ENCODE measurements at regions not wholly inside any gene's neighbourhood (a gene's known extent, or its start where the extent isn't known, plus 50 kb on each side); places are given as distances from the start of the nearest gene placed in this dataset.
A peak's percentile ranks its signal among the peaks of the same experiment; 100 is the strongest.
"Not testable (repeated sequence)": the region's sequence is repeated elsewhere in the genome, so short reads cannot be mapped to it uniquely, and the experiment has no call there.

DNA sequence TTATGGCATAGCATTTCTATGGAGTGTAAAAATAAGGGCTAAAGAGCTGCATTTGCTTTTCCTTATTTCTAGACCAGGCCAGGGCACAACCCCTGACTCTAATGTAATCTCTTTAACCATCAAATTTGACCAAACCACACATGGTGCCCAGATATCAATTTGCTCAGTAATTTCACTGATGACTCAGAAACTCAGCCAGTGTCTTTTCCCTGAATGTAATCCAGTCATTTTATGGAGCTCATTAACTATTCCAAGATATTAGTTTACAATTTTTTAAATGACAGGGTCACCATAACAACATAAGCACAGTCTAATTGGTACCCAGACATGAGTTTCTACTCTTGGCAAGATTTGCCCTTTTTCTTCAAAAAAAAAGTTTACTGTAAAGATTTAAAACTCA is 270.8 kb upstream of the AGAP1 start:
- DNase-seq, result no peak

DNA sequence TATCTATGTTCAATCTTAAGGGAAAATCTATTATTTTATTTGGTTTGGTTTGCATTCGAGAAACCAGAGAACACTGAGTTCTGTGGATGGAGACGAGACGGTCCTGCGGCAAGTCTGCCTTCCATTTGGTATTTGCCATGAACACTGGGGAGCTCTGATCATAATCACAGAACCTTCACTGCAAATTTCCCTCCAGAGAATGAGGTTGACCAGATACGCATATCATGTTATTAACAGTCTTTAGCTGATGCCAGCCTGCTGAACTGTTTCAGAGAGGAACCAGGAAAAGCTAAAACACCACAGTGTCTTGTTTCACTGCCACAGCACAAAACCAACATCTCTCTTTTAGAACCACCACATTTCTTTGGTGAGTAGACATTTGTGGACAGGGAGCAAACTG is 269.4 kb upstream of the AGAP1 start:
- no peak for DNase-seq

DNA sequence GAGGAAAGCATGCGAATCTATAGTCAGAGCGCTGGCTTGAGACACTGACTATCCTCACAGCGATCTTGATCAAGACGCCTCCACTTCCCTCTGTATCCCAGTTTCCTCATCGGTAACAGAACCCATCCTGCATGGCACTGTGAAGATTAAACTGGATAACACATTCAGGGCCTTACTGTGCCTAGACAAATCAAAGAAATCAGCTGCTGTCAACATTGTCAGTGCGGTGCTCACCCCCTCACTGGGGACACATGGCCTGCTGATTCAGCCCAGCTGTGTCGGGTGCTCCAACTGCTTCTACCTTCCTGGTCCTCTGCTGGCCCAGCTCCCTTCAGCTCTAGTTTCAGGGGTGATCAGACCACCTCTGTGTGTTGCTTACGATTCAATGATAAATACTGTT is 268.6 kb upstream of the AGAP1 start:
- no peak for DNase-seq

DNA sequence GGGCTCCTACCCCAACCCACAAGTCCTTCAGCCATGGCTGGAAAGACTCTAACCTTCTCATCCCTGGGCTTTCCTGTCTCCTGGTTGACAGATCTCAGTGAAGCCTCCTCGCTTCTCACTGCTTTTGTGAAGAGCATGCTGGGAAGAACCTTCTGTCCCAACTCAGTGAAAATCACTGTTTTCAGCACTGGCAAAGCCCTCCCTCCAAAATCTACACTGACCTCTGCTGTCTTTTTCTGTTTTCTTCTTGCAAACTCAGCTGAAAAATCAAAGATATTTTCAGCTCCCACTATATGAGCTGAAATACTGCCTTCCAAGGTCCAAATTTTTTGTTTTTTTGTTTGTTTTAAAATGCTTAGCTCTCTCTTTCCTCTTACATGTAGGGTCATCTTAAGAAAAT is 266.3 kb upstream of the AGAP1 start:
- DNase-seq, result no peak

DNA sequence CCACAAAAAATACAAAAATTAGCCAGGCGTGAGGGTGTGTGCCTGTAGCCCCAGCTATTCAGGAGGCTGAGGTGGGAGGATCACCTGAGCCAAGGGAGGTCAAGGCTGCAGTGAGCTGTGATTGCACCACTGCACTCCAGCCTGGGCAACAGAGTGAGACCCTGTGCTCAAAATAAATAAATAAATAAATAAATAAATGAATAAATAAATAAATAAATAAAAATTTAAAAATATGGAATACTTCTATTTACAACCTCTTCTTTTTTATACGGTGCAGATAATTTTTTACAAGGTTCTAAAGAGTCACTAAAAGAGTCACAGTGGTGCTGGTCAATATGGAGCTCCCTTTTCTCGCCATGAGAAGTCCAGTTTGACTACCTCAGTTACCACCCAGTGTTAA is 265.4 kb upstream of the AGAP1 start:
- DNase-seq, result not testable (repeated sequence)

DNA sequence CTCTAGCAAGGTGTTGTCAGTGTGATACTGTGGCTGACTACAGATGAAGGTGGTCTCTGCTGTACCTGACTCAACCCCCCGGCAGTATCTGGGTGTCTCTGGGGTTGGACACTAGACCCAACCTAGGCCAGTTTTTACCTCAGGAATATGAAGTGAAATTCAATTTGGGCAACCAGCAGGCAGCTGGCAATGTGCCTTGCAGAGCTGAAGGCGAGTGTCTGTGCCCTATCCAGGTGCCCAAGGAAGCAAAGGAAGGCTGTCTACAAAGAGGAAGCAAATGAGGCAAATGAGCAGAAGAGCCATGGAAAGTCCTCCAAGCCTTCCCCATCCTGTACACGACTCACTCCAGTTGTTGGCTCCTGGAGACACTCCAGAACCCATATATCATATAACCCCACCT is 264.6 kb upstream of the AGAP1 start:
- no peak for DNase-seq

DNA sequence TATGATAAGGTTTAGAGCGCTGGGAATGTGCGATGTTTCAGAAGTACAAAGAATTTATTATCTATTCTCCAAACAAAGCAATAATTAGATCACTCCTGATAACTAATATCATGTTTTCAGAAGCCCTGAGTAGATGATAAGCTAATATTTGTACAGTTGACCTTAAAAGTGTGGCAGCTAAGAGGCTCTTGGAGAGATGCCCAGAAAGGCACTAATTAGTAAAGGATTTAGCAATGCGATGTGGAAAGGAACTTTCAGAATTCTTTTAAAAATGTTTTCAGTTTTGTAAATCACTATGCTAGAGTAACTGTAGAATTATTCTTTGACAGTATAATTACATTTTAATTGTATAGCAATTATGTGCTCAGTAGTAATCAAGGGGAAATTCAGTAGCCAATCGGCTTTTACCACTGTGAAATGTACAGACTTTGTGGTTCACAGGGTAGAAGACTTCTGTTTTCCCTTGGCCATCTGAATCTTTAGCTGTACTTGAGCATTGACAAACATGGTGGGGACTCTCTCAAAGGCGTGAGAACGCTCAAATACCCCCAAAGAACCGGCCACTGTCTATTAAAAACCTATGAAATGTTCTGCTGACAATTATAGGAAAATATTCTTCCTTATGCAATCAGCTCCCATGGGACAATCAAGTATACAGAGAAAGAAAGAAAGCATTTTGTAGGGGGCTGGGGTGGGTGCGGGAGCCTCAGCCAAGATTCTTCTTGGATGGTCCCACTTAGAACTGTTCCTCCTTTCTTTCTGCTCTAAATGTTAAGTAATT is 262.8 kb upstream of the AGAP1 start:
- DNase-seq, result peak; percentile 40

DNA sequence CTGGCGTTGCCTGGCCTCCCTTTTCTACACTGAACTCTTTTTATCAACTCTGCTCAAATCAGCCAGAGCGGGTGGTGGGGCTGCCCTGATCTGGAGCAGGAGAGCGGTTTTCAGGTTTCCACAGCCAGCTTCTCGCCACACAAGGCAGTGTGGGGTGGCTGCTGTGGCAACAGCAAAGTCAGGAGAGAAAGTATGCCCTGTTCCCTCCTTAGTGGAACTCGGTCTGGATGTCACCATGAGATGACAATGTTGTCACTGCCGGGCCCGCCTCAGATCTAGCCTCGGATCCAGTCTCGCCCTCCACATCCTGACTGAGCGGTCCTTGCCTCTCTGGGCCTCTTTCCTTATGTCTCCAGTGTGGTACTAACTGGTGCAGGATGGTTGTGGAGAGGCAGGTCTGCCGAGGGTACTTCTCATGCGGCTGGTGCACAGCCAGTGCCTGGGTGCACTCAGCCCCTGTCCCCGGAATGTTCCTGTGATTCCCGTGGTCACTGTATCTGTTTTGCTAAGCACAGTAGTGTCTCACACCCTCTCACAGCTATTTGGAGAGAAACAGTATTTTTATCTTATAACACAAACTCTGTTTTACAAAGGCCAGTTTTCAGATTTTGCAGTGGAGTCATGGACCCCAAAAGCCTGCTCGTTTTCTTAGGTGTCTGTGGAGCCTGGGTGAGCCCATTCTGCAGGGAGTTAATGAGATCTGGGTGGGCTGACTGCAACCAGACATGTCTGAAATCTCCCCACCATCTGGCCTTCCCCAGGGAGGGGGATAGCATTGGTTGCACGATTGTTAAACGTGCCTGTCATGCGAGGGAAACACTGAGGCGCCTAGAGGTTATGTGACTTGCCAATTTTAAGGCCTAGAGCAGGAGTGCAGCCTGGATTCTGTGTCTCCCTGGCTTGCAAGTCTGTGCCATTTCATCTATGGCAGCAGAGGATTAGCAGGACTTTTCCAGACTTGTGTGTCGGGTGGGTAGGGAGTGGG is 261.1 kb upstream of the AGAP1 start:
- DNase-seq, result peak; percentile 82

DNA sequence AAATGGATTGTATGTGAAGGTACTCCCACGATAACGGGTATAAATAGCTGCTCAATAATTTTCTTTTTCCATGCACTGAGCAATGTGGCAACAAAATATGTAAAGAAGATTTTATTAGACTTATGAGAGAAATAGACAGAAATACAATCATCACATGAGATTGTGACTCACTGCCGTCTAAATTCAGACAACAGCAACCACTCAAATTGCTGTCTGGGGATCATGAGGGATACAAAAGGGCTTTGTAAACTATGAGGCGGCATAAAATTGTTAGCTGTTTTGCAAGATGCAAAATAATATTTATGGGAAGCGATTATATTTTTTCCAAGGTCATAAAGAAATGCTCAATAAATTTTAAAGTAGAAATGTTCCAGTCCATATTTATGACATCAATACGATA is 259.1 kb upstream of the AGAP1 start:
- no peak for DNase-seq

DNA sequence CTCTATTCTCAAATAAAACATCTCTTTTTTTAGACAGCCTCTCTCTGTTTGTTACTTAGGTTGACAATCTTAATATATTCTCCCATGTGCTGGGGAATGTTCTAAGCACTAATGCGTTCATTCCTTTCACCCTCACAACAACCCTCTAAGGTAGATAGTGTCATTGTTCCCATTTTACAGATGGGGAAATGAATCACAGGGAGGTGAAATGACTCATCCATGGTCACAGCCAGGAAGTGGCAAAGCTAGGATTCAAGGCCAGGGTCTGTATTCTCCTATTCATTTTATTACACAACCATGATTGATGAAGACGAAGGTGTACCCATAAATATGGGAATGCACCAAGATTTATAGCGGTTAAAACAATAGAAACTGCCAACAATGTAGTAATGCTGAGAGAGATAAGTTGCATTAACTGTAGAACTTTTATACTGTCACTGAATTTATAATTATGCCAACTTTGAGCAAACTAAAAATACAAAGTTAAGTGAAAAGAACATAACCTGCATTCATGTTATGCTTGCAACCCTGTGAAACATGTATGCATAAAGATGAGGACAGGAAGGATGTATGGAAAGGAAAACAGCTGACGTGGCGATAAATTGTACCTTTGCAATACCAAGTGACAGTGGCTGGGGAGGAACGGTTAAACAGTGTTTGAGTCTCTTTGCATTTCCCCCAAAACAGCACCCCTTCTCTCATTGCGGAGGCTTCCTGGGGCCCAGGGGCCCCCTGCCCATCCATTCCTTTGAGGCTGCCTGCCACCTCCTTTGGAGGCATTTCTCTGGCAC is 257.7 kb upstream of the AGAP1 start:
- no peak for DNase-seq

DNA sequence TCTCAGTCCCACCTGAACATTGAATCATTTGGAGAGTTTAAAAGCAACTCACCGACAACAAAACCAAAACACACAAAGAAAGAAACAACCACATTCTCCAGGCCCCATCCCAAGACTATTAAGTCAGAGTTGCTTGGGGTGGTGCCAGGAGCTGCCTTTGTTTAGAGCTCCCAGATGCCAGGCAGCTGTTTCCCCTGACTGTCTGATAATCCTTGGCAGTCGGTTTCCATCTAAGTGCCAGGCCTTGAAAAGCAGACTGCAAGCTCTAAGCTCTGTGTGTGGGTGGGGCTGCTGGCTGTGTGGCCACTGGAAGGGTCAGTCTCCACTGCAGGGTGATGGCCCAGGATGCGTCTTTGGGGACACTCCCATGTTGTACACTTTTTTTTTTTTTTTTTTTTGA is 255.3 kb upstream of the AGAP1 start:
- DNase-seq, result peak; percentile 76

DNA sequence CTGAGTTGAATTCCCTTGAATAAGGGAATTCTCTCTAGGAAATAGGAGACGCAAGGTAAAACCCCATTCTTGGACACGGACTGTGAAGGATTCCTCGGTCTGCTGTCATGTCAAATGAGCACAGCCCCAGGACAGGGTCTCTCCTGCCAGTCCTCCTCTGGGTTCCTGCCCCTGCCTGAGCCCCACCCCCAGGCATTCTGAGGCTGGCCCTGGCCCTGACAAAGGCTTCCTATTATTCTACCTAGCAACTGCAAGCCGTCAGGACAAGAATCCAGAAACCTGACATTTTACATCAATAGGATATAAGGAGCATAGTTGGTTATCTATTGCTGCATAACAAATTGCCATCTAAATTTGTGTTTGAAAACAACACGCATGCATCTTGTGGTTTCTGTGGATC is 253.3 kb upstream of the AGAP1 start:
- DNase-seq, result no peak

DNA sequence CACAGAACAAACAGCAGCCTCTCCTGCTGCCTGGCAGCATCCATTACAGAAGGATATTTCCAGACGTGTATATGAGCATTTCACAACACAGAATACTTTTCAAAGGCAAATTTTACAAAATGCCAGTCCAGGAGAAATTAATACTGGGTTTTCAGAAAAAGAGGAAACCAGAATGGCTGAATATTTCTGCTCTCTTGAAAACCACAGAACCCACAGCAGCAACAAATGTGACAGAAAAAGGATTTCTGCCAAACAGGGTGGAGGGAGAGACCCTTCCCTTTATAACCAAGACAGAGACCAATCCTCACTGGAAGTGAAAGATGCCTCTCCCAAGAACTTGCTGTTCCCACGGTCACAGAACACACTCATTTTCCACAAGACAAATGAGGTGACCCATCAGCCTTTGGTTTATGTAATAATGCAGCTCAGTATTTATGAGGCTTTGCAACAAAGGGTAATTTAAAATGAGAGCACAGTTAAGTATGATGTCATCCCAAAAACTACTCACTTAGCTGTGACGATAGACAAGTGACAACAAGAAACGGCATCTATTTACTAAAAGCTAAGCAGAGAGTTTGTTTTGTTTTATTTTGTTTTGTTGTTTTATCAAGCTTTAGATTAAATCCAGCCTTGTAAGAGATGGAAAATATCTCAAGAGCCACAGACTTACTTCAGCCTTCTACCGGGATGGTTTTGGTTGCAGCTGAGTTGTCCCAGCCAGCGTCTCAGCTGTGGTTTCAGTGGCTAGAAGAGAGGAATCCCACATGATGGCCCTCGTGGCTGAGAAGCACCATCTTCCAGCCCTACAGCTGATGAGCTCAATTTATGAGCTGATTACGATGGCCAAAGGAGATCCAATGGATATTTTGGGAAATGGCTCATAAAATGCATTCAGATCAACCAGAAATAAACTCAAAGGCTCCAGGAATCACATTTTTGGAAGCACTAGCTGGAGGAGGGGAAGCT is 249.3 kb upstream of the AGAP1 start:
- no peak for DNase-seq

DNA sequence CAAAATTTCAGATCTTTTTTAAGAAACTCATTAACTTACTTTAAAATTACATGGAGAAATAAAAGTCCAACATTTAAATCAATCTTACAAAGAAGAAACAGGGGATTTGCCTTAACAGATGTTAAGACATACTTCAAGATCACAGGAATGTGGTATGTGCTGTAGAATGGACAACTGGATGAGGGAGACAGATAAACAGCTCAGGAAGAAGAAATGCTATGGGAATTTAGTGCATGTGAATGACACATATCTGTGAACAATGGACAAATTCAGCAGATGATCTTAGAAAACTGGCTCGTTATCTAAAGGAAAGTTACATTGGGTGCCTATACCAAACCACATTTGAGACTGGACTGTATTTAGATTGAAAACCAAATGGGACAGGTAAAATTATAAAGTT is 246.8 kb upstream of the AGAP1 start:
- no peak for DNase-seq

DNA sequence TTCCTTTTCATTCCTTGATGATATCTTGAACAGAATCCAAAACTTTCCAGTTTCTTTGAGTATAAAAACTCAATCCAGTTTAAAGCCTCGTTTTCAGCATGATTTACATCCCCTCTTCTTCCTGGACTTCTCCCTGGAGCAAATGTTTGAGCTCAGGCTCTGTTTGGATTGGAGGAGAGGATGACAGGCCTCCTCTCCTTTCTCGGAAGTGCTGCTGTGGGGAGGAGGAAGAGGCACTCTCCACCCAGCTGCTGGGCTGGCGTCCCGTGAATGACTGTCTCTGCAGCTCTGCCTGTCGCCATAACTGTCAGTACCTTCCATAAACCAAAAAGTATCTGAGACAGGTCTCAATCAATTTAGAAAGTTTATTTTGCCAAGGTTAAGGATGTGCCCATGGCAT is 238.2 kb upstream of the AGAP1 start:
- no peak for DNase-seq

DNA sequence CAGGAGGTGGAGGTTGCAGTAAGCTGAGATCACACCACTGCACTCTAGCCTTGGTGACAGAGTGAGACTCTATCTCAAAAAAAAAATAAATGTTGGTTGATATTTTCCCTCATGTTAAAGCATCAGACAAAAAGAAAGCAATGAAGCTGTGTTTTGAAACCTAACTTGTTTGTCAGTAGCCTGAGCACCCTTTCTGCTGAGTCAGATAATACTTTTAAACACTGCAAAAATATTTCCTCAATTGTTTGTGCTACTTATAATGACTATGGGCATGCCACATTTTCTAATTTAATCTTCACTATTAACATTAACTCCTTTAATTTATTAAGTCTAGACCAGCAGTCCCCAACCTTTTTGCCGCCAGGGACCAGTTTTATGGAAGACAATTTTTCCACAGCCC is 236.3 kb upstream of the AGAP1 start:
- DNase-seq, result no peak

DNA sequence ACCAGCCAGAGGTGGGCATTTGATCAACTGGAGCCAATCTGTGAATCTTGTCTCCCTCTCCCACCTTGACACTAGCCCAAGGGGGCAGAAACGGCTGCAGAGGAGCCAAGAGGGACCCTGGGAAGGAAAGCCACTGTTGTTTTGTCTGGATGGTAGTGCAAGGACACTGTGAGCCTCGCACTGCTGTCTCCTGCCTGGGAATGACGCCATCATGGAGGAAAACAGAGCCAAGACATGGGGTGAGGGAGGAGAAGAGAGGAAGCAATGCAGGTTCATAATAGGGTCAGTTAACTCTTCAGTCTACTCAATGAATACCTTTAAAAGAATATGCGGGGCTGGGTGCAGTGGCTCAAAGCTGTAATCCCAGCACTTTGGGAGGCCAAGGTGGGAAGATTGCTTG is 231.1 kb upstream of the AGAP1 start:
- no peak for DNase-seq

DNA sequence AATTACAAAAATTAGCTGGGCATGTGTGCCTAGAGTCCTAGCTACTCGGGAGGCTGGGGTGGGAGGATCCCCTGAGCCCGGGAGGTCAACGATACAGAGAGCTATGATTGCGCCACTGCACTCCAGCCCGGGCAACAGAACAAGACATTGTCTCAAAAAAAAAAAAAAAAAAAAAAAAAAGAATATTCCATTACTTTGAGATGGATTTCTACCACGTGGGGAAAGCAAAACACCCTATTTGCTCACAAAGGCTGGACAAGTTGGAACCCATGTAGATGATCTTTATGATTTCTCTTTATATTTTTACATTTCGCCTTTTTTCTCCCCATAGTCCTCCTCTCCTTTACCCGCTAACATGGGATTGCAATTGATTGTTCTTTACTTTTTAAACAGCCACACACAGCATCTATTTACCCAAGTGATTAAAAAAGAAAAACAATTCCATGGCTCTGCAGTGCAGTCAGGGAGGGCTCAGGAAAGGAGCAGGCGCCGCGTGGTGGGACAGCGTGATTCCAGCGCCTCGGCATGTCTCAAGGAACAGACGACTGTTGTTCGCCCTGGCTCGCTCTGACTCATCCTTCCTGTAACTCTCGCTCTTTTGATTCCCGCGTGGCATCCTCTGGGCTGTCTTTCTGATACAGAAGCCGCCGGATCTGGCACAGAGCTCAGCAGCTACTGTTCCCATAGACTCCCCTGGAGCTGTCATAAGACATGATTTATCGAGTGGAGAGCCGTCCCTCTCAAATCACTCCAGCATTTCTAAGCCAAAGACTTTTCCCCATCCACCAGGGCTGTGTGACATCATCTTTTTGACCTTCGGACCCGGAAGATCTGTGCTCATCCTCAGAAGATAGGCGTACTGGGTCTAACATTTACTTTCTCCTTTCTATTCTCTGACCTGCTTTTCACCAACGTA is 230.4 kb upstream of the AGAP1 start:
- DNase-seq, result peak; percentile 10

DNA sequence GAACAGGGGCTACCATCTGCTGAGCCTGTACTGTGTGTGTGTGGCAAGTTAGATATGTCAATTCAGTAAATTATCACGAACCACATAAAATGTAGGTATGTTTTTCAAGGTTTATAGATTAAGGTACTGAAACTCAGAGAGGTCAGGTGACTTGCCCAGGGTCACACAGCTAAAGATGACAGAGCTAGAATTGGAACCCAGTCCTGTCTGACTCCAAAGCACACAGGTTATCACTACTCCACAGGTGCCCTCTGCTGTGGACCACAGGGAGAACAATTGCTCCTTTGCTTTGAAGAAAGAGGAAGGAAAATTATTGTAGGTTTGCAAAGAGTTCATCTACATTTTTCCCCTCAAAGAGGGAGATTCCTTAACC is 229.7 kb upstream of the AGAP1 start:
- peak; percentile 47 for DNase-seq

DNA sequence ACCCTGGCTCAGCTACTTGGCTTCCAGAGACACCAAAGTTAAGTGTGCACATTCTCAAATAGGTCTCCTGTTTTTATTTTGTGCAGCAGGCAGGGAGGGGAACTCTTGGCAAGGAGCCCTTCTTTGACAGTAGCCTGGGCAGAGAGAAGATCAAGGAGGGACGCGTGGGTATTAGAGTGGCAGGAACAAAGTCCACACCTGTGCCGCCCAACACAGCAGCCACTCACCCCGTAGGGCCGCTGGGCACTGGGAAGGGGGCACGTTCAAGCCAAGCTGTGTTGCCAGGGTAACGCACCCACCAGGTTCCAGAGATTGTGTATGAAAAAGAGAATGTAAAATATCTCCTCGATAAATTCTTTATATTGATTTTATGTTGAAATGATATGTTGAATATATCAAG is 229.3 kb upstream of the AGAP1 start:
- peak; percentile 47 for DNase-seq

DNA sequence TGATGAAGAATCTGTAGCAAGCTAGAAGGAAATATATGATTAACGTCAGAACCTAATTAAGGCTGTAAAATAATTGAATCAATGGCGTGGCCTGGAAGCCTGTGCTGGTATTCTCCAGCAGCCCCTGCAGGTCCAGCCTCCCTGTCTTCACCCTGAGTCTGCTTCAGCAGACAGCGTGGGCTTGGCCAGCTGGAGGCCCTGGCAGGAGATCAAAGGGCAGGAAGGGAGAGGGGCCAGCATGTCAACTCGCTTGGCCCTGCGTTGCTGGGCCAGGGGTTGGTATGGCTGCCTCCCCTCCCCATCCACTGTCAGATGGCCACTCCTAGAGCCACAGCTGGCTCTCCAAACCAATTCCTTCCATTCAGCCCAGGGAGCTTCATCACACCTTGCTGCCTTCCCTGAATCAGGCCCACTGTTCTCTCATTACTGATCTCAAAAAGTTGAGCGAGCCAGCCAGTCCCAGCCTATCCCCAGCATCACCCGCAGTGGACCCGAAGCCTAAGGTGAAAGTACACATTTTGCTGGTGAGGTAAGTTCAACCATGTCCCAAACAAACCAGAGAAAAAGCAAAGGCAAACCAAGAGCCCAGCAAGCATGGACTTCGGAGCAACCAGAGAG is 228.4 kb upstream of the AGAP1 start:
- DNase-seq, result no peak

All from NCI-H1694 (cell line).